NCI-H526 treated with DMSO at 0.1 percent for 48 hours (cell line): ENCODE measurements at regions not wholly inside any gene's neighbourhood (a gene's known extent, or its start where the extent isn't known, plus 50 kb on each side); places are given as distances from the start of the nearest gene placed in this dataset.

Experiments
- DNase-seq: peaks from one replicate; lab custom pipeline; 2025; lab: John Stamatoyannopoulos, UW

- no peak for DNase-seq
Measured at GRCh38 chr1:87560601-87561360, 232.1 kb downstream of the LMO4 start.

GRCh38 chr1:87563211-87563610, 234.5 kb downstream of the LMO4 start:
- no peak for DNase-seq

- no peak for DNase-seq
Measured at GRCh38 chr1:87565861-87566260, 237.2 kb downstream of the LMO4 start.

GRCh38 chr1:87568005-87568404, 239.3 kb downstream of the LMO4 start:
- DNase-seq = no peak

GRCh38 chr1:87568911-87569310, 240.2 kb downstream of the LMO4 start:
- DNase-seq = no peak

GRCh38 chr1:87572008-87572407, 243.3 kb downstream of the LMO4 start:
- no peak for DNase-seq

GRCh38 chr1:87572891-87573290, 244.2 kb downstream of the LMO4 start:
- DNase-seq = no peak

- DNase-seq = no peak
Measured at GRCh38 chr1:87575528-87575927, 246.8 kb downstream of the LMO4 start.

GRCh38 chr1:87578464-87578863, 249.8 kb downstream of the LMO4 start:
- no peak for DNase-seq

GRCh38 chr1:87583459-87583858, 254.8 kb downstream of the LMO4 start:
- no peak for DNase-seq

- DNase-seq = no peak
Measured at GRCh38 chr1:87584586-87584985, 255.9 kb downstream of the LMO4 start.

GRCh38 chr1:87586501-87586900, 257.8 kb downstream of the LMO4 start:
- DNase-seq = no peak

GRCh38 chr1:87588495-87588894, 259.8 kb downstream of the LMO4 start:
- no peak for DNase-seq

GRCh38 chr1:87591492-87591891, 262.8 kb downstream of the LMO4 start:
- DNase-seq = no peak

- DNase-seq = no peak
Measured at GRCh38 chr1:87592156-87592555, 263.5 kb downstream of the LMO4 start.

- no peak for DNase-seq
Measured at GRCh38 chr1:87594736-87595383, 266.2 kb downstream of the LMO4 start.

GRCh38 chr1:87595384-87595781, 266.7 kb downstream of the LMO4 start:
- DNase-seq = no peak

- no peak for DNase-seq
Measured at GRCh38 chr1:87598429-87598828, 269.7 kb downstream of the LMO4 start.

- no peak for DNase-seq
Measured at GRCh38 chr1:87599569-87599968, 270.9 kb downstream of the LMO4 start.

- no peak for DNase-seq
Measured at GRCh38 chr1:87600055-87600850, 271.6 kb downstream of the LMO4 start.

- no peak for DNase-seq
Measured at GRCh38 chr1:87600854-87601253, 272.2 kb downstream of the LMO4 start.

GRCh38 chr1:87603626-87604025, 274.9 kb downstream of the LMO4 start:
- no peak for DNase-seq

- DNase-seq = no peak
Measured at GRCh38 chr1:87612956-87613355, 284.3 kb downstream of the LMO4 start.
